Liver (tissue), 3 donors: ENCODE measurements at regions not wholly inside any gene's neighbourhood (a gene's known extent, or its start where the extent isn't known, plus 50 kb on each side); places are given as distances from the start of the nearest gene placed in this dataset.
"Not testable (repeated sequence)": the region's sequence is repeated elsewhere in the genome, so short reads cannot be mapped to it uniquely, and the experiment has no call there.

ENCODE experiments used
- ATF3 ChIP-seq: IDR thresholded peaks from 2 replicates; pipeline ENCODE4 v1.6.1; 2016; ENCODE audit warnings: antibody characterized with exemption
- EGR1 ChIP-seq, 2 donors: IDR thresholded peaks; 2 replicates each; pipeline ENCODE4 v1.6.1; 2016 to 2018; ENCODE audit warnings: antibody characterized with exemption in 2 of 2, low read depth in 2 of 2
- GABPA ChIP-seq, 2 donors: IDR thresholded peaks in 1 of 2; conservative IDR thresholded peaks in 1 of 2; 2 replicates each; pipeline ENCODE4 v1.6.1; 2016; ENCODE audit warnings: antibody characterized with exemption in 2 of 2, mild to moderate bottlenecking in 1 of 2, moderate library complexity in 1 of 2
- RAD21 ChIP-seq, 2 donors: IDR thresholded peaks; 2 replicates each; pipeline ENCODE4 v1.6.1; 2016; ENCODE audit warnings: antibody characterized with exemption in 2 of 2, mild to moderate bottlenecking in 2 of 2
- SP1 ChIP-seq: IDR thresholded peaks from 2 replicates; pipeline ENCODE4 v1.6.1; 2018; ENCODE audit warnings: antibody characterized with exemption, mild to moderate bottlenecking
- TF ChIP-seq, protein P1 (sequence below): fragments of 150-350 bp; IDR thresholded peaks from 2 replicates; pipeline ENCODE4 v1.5.1; 2017; ENCODE audit warnings: improper control_type of control experiment, low read depth, low read length; ENCODE audit not compliant: missing input control
- TF ChIP-seq, protein P2 (sequence below): IDR thresholded peaks from 2 replicates; pipeline ENCODE4 v1.6.1; 2016; ENCODE audit warnings: antibody characterized with exemption
- TF ChIP-seq, protein P3 (sequence below): IDR thresholded peaks from 2 replicates; pipeline ENCODE4 v1.6.1; 2016; ENCODE audit warnings: antibody characterized with exemption
- TF ChIP-seq, protein P4 (sequence below): IDR thresholded peaks from 2 replicates; pipeline ENCODE4 v1.6.1; 2016; ENCODE audit warnings: antibody characterized with exemption, mild to moderate bottlenecking
- donor health status: healthy.
- donor health status: healthy.

GRCh38 chr22:15835729-15836128 is 145.9 kb downstream of the POTEH start:
- TF ChIP-seq, protein P1, sequence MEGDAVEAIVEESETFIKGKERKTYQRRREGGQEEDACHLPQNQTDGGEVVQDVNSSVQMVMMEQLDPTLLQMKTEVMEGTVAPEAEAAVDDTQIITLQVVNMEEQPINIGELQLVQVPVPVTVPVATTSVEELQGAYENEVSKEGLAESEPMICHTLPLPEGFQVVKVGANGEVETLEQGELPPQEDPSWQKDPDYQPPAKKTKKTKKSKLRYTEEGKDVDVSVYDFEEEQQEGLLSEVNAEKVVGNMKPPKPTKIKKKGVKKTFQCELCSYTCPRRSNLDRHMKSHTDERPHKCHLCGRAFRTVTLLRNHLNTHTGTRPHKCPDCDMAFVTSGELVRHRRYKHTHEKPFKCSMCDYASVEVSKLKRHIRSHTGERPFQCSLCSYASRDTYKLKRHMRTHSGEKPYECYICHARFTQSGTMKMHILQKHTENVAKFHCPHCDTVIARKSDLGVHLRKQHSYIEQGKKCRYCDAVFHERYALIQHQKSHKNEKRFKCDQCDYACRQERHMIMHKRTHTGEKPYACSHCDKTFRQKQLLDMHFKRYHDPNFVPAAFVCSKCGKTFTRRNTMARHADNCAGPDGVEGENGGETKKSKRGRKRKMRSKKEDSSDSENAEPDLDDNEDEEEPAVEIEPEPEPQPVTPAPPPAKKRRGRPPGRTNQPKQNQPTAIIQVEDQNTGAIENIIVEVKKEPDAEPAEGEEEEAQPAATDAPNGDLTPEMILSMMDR, result not testable (repeated sequence)
- not testable (repeated sequence) for TF ChIP-seq ATF3; GABPA (IDR thresholded peaks at IDR 0.05 in 1 of 2, conservative IDR thresholded peaks at IDR 0.05 in 1 of 2); SP1; RAD21 (IDR thresholded peaks at IDR 0.05); EGR1 (IDR thresholded peaks at IDR 0.05; ENCODE audit: low read depth in 2 of 2)
- TF ChIP-seq, protein P2, sequence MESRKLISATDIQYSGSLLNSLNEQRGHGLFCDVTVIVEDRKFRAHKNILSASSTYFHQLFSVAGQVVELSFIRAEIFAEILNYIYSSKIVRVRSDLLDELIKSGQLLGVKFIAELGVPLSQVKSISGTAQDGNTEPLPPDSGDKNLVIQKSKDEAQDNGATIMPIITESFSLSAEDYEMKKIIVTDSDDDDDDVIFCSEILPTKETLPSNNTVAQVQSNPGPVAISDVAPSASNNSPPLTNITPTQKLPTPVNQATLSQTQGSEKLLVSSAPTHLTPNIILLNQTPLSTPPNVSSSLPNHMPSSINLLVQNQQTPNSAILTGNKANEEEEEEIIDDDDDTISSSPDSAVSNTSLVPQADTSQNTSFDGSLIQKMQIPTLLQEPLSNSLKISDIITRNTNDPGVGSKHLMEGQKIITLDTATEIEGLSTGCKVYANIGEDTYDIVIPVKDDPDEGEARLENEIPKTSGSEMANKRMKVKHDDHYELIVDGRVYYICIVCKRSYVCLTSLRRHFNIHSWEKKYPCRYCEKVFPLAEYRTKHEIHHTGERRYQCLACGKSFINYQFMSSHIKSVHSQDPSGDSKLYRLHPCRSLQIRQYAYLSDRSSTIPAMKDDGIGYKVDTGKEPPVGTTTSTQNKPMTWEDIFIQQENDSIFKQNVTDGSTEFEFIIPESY, result not testable (repeated sequence)
- TF ChIP-seq, protein P3, sequence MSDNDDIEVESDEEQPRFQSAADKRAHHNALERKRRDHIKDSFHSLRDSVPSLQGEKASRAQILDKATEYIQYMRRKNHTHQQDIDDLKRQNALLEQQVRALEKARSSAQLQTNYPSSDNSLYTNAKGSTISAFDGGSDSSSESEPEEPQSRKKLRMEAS, result not testable (repeated sequence)
- TF ChIP-seq, protein P4, sequence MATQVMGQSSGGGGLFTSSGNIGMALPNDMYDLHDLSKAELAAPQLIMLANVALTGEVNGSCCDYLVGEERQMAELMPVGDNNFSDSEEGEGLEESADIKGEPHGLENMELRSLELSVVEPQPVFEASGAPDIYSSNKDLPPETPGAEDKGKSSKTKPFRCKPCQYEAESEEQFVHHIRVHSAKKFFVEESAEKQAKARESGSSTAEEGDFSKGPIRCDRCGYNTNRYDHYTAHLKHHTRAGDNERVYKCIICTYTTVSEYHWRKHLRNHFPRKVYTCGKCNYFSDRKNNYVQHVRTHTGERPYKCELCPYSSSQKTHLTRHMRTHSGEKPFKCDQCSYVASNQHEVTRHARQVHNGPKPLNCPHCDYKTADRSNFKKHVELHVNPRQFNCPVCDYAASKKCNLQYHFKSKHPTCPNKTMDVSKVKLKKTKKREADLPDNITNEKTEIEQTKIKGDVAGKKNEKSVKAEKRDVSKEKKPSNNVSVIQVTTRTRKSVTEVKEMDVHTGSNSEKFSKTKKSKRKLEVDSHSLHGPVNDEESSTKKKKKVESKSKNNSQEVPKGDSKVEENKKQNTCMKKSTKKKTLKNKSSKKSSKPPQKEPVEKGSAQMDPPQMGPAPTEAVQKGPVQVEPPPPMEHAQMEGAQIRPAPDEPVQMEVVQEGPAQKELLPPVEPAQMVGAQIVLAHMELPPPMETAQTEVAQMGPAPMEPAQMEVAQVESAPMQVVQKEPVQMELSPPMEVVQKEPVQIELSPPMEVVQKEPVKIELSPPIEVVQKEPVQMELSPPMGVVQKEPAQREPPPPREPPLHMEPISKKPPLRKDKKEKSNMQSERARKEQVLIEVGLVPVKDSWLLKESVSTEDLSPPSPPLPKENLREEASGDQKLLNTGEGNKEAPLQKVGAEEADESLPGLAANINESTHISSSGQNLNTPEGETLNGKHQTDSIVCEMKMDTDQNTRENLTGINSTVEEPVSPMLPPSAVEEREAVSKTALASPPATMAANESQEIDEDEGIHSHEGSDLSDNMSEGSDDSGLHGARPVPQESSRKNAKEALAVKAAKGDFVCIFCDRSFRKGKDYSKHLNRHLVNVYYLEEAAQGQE, result not testable (repeated sequence)
